Activated CD4-positive, alpha-beta T cell treated with anti-CD3 and anti-CD28 coated beads for 1 hour (primary cell): ENCODE measurements at regions not wholly inside any gene's neighbourhood (a gene's known extent, or its start where the extent isn't known, plus 50 kb on each side); places are given as distances from the start of the nearest gene placed in this dataset.

Source experiments
- DNase-seq: peaks from one replicate; pipeline ENCODE4 v3.0.0-alpha.2; 2020

GRCh38 chr13:106295971-106296370 is 239.5 kb downstream of the EFNB2 start:
- DNase-seq = no peak

DNA sequence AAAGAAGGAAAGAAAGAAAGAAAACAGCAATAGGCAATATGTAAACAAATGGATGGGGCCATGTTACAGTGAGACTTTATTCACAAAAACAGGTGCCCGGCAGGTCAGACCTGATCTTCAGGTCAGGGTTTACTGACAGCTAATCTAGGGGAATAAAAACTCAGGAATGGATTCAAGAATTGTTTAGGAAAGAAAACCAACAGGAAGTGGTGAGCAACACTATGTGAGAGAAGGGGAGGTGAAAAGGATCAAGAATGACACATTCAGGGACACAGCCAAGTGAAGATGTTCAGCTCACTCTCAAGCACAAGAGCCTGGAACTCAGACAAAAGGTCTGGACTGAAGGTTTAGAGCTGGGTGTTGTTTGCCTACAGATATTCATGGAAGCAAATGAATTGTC is 244.5 kb downstream of the EFNB2 start:
- DNase-seq = no peak

DNA sequence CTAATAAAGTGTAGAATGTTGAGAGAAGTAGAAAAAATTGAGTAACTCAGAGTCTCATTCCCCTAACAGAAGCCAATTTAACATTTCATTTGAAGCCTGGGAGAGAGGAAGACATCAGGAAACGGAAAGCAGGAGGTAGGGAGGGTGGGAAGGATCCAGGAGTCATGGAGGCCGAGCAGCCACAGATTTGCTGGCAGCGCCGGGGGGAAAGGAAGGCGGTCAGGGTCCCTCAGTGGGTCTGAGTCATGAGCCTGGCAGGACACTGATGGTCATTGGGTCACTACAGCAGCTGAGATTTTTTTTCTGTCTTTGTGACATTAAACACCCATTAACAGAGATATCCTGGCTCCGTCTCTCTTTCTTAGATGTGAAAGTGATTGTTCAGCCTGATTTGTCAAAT is 248.1 kb downstream of the EFNB2 start:
- no peak for DNase-seq

DNA sequence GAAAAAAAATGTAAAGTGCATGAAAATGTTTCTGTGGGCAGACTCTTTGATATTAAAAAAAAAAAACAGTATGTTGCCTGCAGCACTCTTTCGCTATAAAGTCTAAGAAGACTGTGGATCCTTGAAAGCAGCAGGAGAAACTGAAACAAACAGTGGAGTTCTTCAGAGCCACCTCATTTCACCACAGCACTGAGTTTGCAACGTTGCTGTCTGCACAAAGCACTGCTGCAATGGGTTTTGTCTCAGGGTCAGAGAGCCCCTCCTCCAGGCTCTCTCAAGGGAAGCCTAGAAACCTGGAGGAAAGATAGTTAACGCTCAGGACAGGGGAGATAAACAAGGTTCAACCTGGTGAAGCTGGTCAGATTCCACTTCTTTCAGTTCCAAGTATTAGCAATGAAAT is 248.7 kb downstream of the EFNB2 start:
- DNase-seq = no peak

DNA sequence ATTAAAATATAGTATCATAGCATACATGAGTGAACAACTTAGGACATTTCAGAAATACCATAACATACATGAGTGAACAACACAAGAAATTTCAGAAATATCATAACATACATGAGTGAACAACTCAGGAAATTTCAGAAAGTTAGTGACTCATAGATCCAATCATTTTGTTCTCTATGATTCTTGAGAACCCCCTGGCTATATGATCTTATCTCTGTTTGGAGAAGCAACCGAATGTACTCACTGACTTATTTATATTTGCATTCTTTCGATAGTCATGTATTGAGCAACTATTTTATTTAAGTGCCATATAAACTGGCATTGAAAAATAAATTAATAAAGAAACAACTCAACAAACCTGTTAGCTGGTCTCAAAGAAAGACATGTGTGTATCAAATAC is 251.1 kb downstream of the EFNB2 start:
- no peak for DNase-seq

GRCh38 chr13:106281426-106281825 is 254.0 kb downstream of the EFNB2 start:
- no peak for DNase-seq

DNA sequence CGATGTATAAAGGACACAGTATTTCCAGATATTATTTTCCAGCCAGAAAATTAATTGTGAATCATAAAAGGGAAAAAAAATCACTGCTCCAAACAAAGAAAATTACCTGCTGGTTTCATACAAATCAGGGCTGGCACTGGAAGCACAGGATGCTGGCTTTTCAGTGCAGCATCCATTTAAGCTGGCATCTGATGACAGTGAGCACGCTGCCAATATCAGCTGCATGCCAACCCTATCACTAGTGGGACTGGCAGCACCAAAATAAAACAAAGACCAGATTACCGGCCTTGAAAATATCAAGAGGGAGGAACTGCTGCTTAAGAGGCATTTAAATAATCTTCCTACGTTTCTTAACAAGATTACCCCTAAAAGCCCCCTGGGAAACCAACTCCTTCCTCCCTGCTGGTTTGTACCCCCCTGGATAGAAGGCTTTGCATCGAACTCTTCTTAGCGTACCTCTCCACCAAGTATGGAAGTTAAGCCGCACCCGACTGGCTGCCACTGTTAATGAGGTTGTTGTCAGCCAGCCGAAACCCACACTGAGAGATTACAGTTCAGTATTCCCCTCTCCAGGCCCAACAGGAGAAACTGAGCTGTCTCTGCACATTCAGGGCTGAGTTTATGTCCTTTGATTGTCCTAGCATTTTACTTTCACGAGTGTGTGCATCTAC is 257.8 kb downstream of the EFNB2 start:
- DNase-seq = no peak

DNA sequence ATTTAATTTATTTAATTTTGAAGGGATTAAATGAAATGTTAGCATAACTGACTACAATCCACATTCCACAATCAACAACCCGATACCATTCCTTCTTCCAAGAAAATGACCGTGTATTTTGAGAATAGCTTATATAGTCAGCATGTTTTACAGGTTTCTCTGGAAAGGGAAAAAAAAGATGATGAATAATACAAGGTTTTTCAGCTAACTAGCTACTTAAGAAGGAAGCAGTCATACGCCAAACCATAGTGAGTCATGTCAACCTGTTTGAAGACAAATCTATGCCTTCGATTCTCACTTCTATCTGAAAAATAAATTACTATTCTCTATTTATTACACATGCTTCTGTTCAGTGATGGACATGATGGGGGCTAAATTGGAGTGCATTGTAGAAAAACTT is 258.6 kb downstream of the EFNB2 start:
- DNase-seq = no peak

DNA sequence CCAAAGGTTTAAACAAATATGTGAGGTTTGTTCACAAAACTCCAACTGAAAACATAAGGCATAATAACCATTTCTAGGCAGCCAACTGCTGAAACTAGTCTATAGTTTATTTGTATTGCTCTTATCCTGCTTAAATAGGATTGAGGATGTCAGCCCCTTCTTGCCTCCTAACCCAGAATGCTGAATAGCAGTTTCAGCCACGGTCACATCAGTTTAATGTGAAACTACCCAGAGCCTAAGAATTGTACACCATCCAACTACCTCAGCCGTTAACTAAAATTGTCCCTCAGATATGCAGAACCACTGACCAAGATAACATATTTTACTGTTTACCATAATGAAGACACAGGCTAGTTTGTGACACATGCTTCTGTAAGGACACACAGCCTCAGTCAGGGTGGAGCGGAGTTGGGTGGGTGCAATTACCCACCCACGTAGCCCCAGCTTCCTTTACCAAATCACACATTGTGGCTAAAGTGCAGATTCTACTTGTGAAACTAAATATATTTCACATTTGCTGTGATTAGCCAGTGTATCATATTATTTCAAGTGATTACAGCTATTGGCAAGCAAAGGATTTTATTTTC is 259.9 kb downstream of the EFNB2 start:
- DNase-seq = no peak

DNA sequence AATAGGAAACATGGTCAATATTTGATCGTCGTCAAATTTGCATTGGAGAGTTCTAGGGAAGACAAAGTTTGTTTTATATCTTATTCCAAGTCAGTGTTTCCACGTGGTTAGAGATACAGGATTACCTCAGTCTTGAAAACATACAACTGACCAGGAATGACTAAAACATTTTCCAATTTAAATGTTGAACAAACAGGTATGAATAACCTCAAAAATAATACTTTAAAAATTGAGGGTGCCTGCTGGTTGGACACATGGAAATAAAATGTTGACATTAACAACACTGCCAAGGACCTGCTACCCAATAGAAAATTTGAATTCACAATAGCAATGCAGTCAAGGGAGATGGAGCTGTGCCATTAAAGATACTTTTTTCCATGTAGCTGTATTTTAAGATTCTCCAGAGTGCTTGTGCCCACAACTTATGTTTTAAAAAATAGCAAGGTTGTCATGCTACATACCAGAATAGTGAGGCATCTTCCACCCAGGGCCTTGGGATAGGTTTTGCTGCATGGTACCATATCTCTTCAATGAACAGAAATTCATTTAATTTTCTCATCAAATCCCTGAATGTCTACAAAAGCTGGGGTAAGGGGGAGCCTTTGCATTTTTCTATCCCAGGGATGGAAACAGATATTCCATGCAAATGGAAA is 260.8 kb downstream of the EFNB2 start:
- DNase-seq = no peak

GRCh38 chr13:106263801-106264200 is 271.7 kb downstream of the EFNB2 start:
- DNase-seq = no peak

GRCh38 chr13:106262886-106263285 is 272.6 kb downstream of the EFNB2 start:
- DNase-seq = no peak

DNA sequence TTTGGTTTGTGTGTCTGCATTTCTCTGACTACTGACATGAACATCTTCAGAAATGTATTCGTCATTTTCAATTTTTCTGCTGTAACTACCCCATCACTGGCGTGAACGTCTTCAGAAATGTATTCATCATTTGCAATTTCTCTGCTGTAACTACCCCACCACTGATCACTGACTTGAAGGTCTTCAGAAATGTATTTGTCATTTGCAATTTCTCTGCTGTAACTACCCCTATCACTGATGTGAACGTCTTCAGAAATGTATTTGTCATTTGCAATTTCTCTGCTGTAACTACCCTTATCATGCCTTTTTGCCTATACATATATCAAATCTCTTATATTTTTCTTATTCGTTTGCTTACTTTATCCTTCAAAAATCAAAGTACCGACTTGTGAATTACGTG is 274.0 kb downstream of the EFNB2 start:
- DNase-seq = no peak

- no peak for DNase-seq
These were observed 275.1 kb downstream of the EFNB2 start for GRCh38 chr13:106260352-106260751.

GRCh38 chr13:106259928-106260327 is 275.5 kb downstream of the EFNB2 start:
- no peak for DNase-seq

GRCh38 chr13:106246666-106247188 is 288.7 kb downstream of the EFNB2 start:
- DNase-seq = no peak

DNA sequence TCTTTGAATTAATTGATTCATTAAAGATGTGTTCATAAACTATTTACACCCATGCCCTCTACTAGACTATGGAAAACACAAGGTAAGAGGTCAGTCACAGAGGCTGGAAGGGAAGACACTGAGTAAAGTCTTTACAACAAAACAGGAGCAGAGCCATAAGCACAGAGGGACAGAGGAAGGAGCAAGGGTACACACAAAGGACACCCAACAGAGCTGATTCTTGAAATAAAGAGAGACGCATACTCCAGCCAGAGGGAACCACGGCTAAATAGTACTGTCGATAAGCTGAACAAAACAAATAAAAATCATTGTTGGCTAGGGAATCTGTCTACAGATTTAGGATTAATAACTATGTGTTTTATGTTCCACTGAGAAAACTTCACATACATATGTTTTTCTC is 289.2 kb downstream of the EFNB2 start:
- no peak for DNase-seq

- DNase-seq = no peak
These were observed 292.4 kb downstream of the EFNB2 start for GRCh38 chr13:106243011-106243565.

GRCh38 chr13:106241974-106242953 is 293.2 kb downstream of the EFNB2 start:
- no peak for DNase-seq

- DNase-seq = no peak
These were observed 296.8 kb downstream of the EFNB2 start for GRCh38 chr13:106238690-106239089.

DNA sequence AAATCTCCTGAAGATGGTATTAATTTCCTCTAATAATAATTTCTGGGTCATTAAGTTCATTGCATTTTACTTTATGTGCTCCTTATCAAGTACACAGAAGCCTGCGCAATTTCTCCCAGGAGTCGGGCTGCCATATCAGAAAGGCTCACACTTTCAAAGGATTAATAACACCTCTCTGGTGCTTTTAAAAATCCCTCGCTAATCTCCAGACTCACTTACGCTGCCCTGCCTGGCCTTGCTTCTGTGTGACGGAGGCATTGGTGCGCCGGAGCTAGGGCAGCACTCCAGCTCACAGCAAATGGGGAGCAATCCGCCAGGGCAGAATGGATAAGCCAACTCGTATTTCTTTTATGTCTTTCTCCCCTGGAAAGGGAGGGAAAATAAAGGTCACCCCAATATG is 300.8 kb downstream of the EFNB2 start:
- no peak for DNase-seq

DNA sequence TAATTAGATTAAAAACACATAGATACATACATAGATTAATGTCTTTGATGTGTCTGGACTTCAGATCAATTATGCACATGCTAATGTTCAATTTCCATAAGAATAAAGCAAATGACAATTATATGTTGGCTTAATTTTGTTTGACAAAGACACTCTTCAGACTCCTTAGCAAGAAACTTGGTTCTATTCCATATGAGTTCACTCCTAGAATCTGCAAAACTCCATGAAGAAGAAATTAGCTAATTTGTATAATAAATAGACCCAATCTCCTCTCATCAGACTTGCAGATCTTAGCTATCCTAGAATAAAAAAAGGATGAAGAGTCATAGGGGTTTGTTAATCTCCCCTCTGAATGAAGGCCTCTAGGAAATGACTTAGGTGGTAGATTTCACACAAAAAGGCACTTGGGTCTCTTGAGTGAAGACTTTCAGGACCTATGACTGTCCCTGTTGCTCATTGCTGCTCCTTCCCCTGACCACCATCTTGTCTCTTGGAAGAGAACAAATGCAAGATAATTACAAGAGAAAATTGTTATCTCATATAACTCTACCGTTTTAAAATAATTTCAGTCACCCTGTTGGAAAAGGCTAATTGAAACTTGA is 302.2 kb downstream of the EFNB2 start:
- DNase-seq = no peak
